ENCODE measurements at regions not wholly inside any gene's neighbourhood (a gene's known extent, or its start where the extent isn't known, plus 50 kb on each side); places are given as distances from the start of the nearest gene placed in this dataset.
"Not testable (repeated sequence)": the region's sequence is repeated elsewhere in the genome, so short reads cannot be mapped to it uniquely, and the experiment has no call there.

- DNase-seq: no peak
Observed at GRCh38 chrX:118257781-118258180, 88.1 kb upstream of the WDR44 start.

GRCh38 chrX:118259213-118259612 lies 86.7 kb upstream of the WDR44 start:
- DNase-seq: no peak

- no peak for DNase-seq
Observed at GRCh38 chrX:118261151-118261550, 84.8 kb upstream of the WDR44 start.

- no peak for DNase-seq
Observed at GRCh38 chrX:118271775-118272174, 74.1 kb upstream of the WDR44 start.

- DNase-seq: no peak
Observed at GRCh38 chrX:118272242-118272641, 73.7 kb upstream of the WDR44 start.

GRCh38 chrX:118286066-118286762 lies 59.7 kb upstream of the WDR44 start:
- no peak for DNase-seq

- not testable (repeated sequence) for DNase-seq
Observed at GRCh38 chrX:118295818-118296217, 50.1 kb upstream of the WDR44 start.
